ENCODE measurements at regions not wholly inside any gene's neighbourhood (a gene's known extent, or its start where the extent isn't known, plus 50 kb on each side); places are given as distances from the start of the nearest gene placed in this dataset.
"Not testable (repeated sequence)": the region's sequence is repeated elsewhere in the genome, so short reads cannot be mapped to it uniquely, and the experiment has no call there.

- intact Hi-C loops (cut with DNase I) = no loop called here
- DNase-seq = no peak
- 89 to 90% methylated on average over 2 of the region's 2 CpGs for WGBS, 2 donors
- no peak for ATAC-seq (ENCODE audit: low FRiP score)
- no peak overlapping the region for H3K4me3 ChIP-seq (ENCODE audit: low read length in 2 of 2)
- H3K27me3 ChIP-seq (ENCODE audit: control insufficient read depth in 1 of 2, insufficient read depth in 2 of 2, low read length in 1 of 2) = no peaks in the 10 kb centered on the region
- no peak overlapping the region for H3K27ac ChIP-seq (ENCODE audit: low read depth in 1 of 2, low read length in 2 of 2)
- no peaks in the 10 kb centered on the region for H3K9me3 ChIP-seq (ENCODE audit: control insufficient read depth, low read length)
- no peaks in the 10 kb centered on the region for H3K36me3 ChIP-seq (ENCODE audit: control insufficient read depth in 1 of 2, insufficient read depth in 2 of 2, low read length in 1 of 2)
- no peaks in the 10 kb centered on the region for H3K4me1 ChIP-seq (ENCODE audit: control insufficient read depth in 1 of 2, insufficient read depth in 2 of 2, low read length in 2 of 2)
Measured at GRCh38 chr4:111359602-111360001, 736.7 kb upstream of the PITX2 start.

- Histone ChIP-seq H3K27me3 (ENCODE audit: control insufficient read depth in 1 of 2, insufficient read depth in 2 of 2, low read length in 1 of 2) (no peaks in the 10 kb centered on the region), H3K9me3 (ENCODE audit: control insufficient read depth, low read length) (no peaks in the 10 kb centered on the region), H3K4me3 (ENCODE audit: low read length in 2 of 2) (no peak overlapping the region), H3K4me1 (ENCODE audit: control insufficient read depth in 1 of 2, insufficient read depth in 2 of 2, low read length in 2 of 2) (no peaks in the 10 kb centered on the region), H3K27ac (ENCODE audit: low read depth in 1 of 2, low read length in 2 of 2) (no peak overlapping the region), H3K36me3 (ENCODE audit: control insufficient read depth in 1 of 2, insufficient read depth in 2 of 2, low read length in 1 of 2) (no peaks in the 10 kb centered on the region)
- intact Hi-C loops (cut with DNase I) = no loop called here
- DNase-seq (no peak), ATAC-seq (ENCODE audit: low FRiP score) (no peak)
- 83 to 95% methylated on average over 1 of the region's 1 CpG for WGBS, 2 donors
Measured at GRCh38 chr4:111360906-111361305, 738.0 kb upstream of the PITX2 start.

- Histone ChIP-seq H3K4me1 (ENCODE audit: control insufficient read depth in 1 of 2, insufficient read depth in 2 of 2, low read length in 2 of 2) (no peaks in the 10 kb centered on the region), H3K36me3 (ENCODE audit: control insufficient read depth in 1 of 2, insufficient read depth in 2 of 2, low read length in 1 of 2) (no peaks in the 10 kb centered on the region), H3K4me3 (ENCODE audit: low read length in 2 of 2) (no peak overlapping the region), H3K9me3 (ENCODE audit: control insufficient read depth, low read length) (no peaks in the 10 kb centered on the region), H3K27me3 (ENCODE audit: control insufficient read depth in 1 of 2, insufficient read depth in 2 of 2, low read length in 1 of 2) (no peaks in the 10 kb centered on the region), H3K27ac (ENCODE audit: low read depth in 1 of 2, low read length in 2 of 2) (no peak overlapping the region)
- no peak for DNase-seq
- WGBS, 2 donors = 38 to 46% methylated on average over 1 of the region's 1 CpG
- ATAC-seq (ENCODE audit: low FRiP score) = peak; percentile 54
- intact Hi-C loops (cut with DNase I) = no loop called here
Measured at GRCh38 chr4:111362941-111363361, 740.1 kb upstream of the PITX2 start.

GRCh38 chr4:111377880-111378279 lies 755.0 kb upstream of the PITX2 start:
- intact Hi-C loops (cut with DNase I); ATAC-seq (ENCODE audit: low FRiP score); H3K36me3 ChIP-seq (ENCODE audit: control insufficient read depth in 1 of 2, insufficient read depth in 2 of 2, low read length in 1 of 2); H3K4me3 ChIP-seq (ENCODE audit: low read length in 2 of 2); H3K27me3 ChIP-seq (ENCODE audit: control insufficient read depth in 1 of 2, insufficient read depth in 2 of 2, low read length in 1 of 2); H3K9me3 ChIP-seq (ENCODE audit: control insufficient read depth, low read length); H3K27ac ChIP-seq (ENCODE audit: low read depth in 1 of 2, low read length in 2 of 2); H3K4me1 ChIP-seq (ENCODE audit: control insufficient read depth in 1 of 2, insufficient read depth in 2 of 2, low read length in 2 of 2); DNase-seq: not testable (repeated sequence)
- 94 to 95% methylated on average over 14 of the region's 14 CpGs for WGBS, 2 donors

GRCh38 chr4:111388561-111388960 lies 756.7 kb upstream of the FAM241A start:
- Histone ChIP-seq H3K36me3 (ENCODE audit: control insufficient read depth in 1 of 2, insufficient read depth in 2 of 2, low read length in 1 of 2) (no peaks in the 10 kb centered on the region), H3K4me1 (ENCODE audit: control insufficient read depth in 1 of 2, insufficient read depth in 2 of 2, low read length in 2 of 2) (no peaks in the 10 kb centered on the region), H3K9me3 (ENCODE audit: control insufficient read depth, low read length) (no peaks in the 10 kb centered on the region), H3K27me3 (ENCODE audit: control insufficient read depth in 1 of 2, insufficient read depth in 2 of 2, low read length in 1 of 2) (no peaks in the 10 kb centered on the region), H3K4me3 (ENCODE audit: low read length in 2 of 2) (no peak overlapping the region), H3K27ac (ENCODE audit: low read depth in 1 of 2, low read length in 2 of 2) (no peak overlapping the region)
- intact Hi-C loops (cut with DNase I) = no loop called here
- WGBS, 2 donors = 80 to 81% methylated on average over 1 of the region's 1 CpG
- DNase-seq = no peak
- ATAC-seq (ENCODE audit: low FRiP score) = no peak

- intact Hi-C loops (cut with DNase I) = no loop called here
- Histone ChIP-seq H3K36me3 (ENCODE audit: control insufficient read depth in 1 of 2, insufficient read depth in 2 of 2, low read length in 1 of 2) (no peaks in the 10 kb centered on the region), H3K4me3 (ENCODE audit: low read length in 2 of 2) (no peak overlapping the region), H3K9me3 (ENCODE audit: control insufficient read depth, low read length) (no peaks in the 10 kb centered on the region), H3K27me3 (ENCODE audit: control insufficient read depth in 1 of 2, insufficient read depth in 2 of 2, low read length in 1 of 2) (no peaks in the 10 kb centered on the region), H3K4me1 (ENCODE audit: control insufficient read depth in 1 of 2, insufficient read depth in 2 of 2, low read length in 2 of 2) (no peaks in the 10 kb centered on the region), H3K27ac (ENCODE audit: low read depth in 1 of 2, low read length in 2 of 2) (no peak overlapping the region)
- 76 to 81% methylated on average over 6 of the region's 6 CpGs for WGBS, 2 donors
- ATAC-seq (ENCODE audit: low FRiP score) (no peak), DNase-seq (no peak)
Measured at GRCh38 chr4:111391829-111392228, 753.4 kb upstream of the FAM241A start.

- Histone ChIP-seq H3K4me3 (ENCODE audit: low read length in 2 of 2) (no peak overlapping the region), H3K9me3 (ENCODE audit: control insufficient read depth, low read length) (no peaks in the 10 kb centered on the region), H3K27me3 (ENCODE audit: control insufficient read depth in 1 of 2, insufficient read depth in 2 of 2, low read length in 1 of 2) (no peaks in the 10 kb centered on the region), H3K27ac (ENCODE audit: low read depth in 1 of 2, low read length in 2 of 2) (no peak overlapping the region), H3K36me3 (ENCODE audit: control insufficient read depth in 1 of 2, insufficient read depth in 2 of 2, low read length in 1 of 2) (no peaks in the 10 kb centered on the region), H3K4me1 (ENCODE audit: control insufficient read depth in 1 of 2, insufficient read depth in 2 of 2, low read length in 2 of 2) (no peaks in the 10 kb centered on the region)
- intact Hi-C loops (cut with DNase I) = no loop called here
- 71 to 84% methylated on average over 1 of the region's 1 CpG for WGBS, 2 donors
- DNase-seq = no peak
- no peak for ATAC-seq (ENCODE audit: low FRiP score)
Measured at GRCh38 chr4:111393781-111394180, 751.5 kb upstream of the FAM241A start.

- intact Hi-C loops (cut with DNase I) = no loop called here
Measured at GRCh38 chr4:111398906-111399330, 746.3 kb upstream of the FAM241A start.

GRCh38 chr4:111399623-111400022 lies 745.6 kb upstream of the FAM241A start:
- ATAC-seq (ENCODE audit: low FRiP score) (no peak), DNase-seq (no peak)
- intact Hi-C loops (cut with DNase I) = no loop called here
- Histone ChIP-seq H3K27me3 (ENCODE audit: control insufficient read depth in 1 of 2, insufficient read depth in 2 of 2, low read length in 1 of 2) (no peaks in the 10 kb centered on the region), H3K4me1 (ENCODE audit: control insufficient read depth in 1 of 2, insufficient read depth in 2 of 2, low read length in 2 of 2) (no peaks in the 10 kb centered on the region), H3K36me3 (ENCODE audit: control insufficient read depth in 1 of 2, insufficient read depth in 2 of 2, low read length in 1 of 2) (no peaks in the 10 kb centered on the region), H3K4me3 (ENCODE audit: low read length in 2 of 2) (no peak overlapping the region), H3K27ac (ENCODE audit: low read depth in 1 of 2, low read length in 2 of 2) (no peak overlapping the region), H3K9me3 (ENCODE audit: control insufficient read depth, low read length) (no peaks in the 10 kb centered on the region)
- WGBS, 2 donors = 78 to 80% methylated on average over 3 of the region's 3 CpGs

More at GRCh38 chr4:111398906-111399330, 746.3 kb upstream of the FAM241A start:
- H3K27me3 ChIP-seq (ENCODE audit: control insufficient read depth in 1 of 2, insufficient read depth in 2 of 2, low read length in 1 of 2) = no peaks in the 10 kb centered on the region
- no peak for ATAC-seq (ENCODE audit: low FRiP score)
- DNase-seq = no peak
- no peaks in the 10 kb centered on the region for H3K36me3 ChIP-seq (ENCODE audit: control insufficient read depth in 1 of 2, insufficient read depth in 2 of 2, low read length in 1 of 2)
- WGBS, 2 donors = 10 to 19% methylated on average over 5 of the region's 5 CpGs
- no peaks in the 10 kb centered on the region for H3K4me1 ChIP-seq (ENCODE audit: control insufficient read depth in 1 of 2, insufficient read depth in 2 of 2, low read length in 2 of 2)
- H3K27ac ChIP-seq (ENCODE audit: low read depth in 1 of 2, low read length in 2 of 2) = no peak overlapping the region
- H3K4me3 ChIP-seq (ENCODE audit: low read length in 2 of 2) = no peak overlapping the region
- no peaks in the 10 kb centered on the region for H3K9me3 ChIP-seq (ENCODE audit: control insufficient read depth, low read length)

Data from aorta (tissue), 5 donors.